GM12878 (cell line): ENCODE measurements at regions not wholly inside any gene's neighbourhood (a gene's known extent, or its start where the extent isn't known, plus 50 kb on each side); places are given as distances from the start of the nearest gene placed in this dataset.

Source experiments
- BHLHE40 ChIP-seq, 2 experiments: fragments of 450-650 bp in 1 of 2; IDR thresholded peaks; 2 replicates each; pipeline ENCODE4 v1.6.1; 2011 to 2017; ENCODE audit warnings: low read depth in 2 of 2, borderline replicate concordance in 1 of 2, improper control_type of control experiment in 1 of 2, low read length in 1 of 2, mild to moderate bottlenecking in 1 of 2
- CEBPB ChIP-seq, 2 experiments: fragments of 150-350 bp in 1 of 2; IDR thresholded peaks; 2 replicates each; pipeline ENCODE4 v1.6.1; 2012 to 2014; ENCODE audit warnings: low read depth in 2 of 2, low read length in 2 of 2, borderline replicate concordance in 1 of 2, inconsistent platforms in 1 of 2
- EZH2 ChIP-seq: IDR thresholded peaks from 2 replicates; pipeline ENCODE4 v1.6.1; 2012; ENCODE audit warnings: low read depth, mild to moderate bottlenecking, control low read depth, inconsistent platforms, low read length, borderline replicate concordance; ENCODE audit not compliant: control insufficient read depth
- IRF4 ChIP-seq: IDR thresholded peaks from 2 replicates; pipeline ENCODE4 v1.6.1; 2011; ENCODE audit warnings: low read depth, low read length
- MYC ChIP-seq: IDR thresholded peaks from 2 replicates; pipeline ENCODE4 v1.6.1; 2011; ENCODE audit warnings: mild to moderate bottlenecking, low read length, moderate library complexity, inconsistent platforms; ENCODE audit not compliant: insufficient read depth, insufficient replicate concordance, insufficient read length, severe bottlenecking
- NFYB ChIP-seq: IDR thresholded peaks from 2 replicates; pipeline ENCODE4 v1.6.1; 2011; ENCODE audit warnings: low read depth, mild to moderate bottlenecking, low read length, improper control_type of control experiment, moderate library complexity; ENCODE audit not compliant: insufficient read depth
- SMARCA5 ChIP-seq: fragments of 450-650 bp; IDR thresholded peaks from 2 replicates; pipeline ENCODE4 v1.6.1; 2017; ENCODE audit warnings: mild to moderate bottlenecking
- TCF7 ChIP-seq: IDR thresholded peaks from 2 replicates; pipeline ENCODE4 v1.6.1; 2014; ENCODE audit warnings: antibody characterized with exemption, borderline replicate concordance
- WRNIP1 ChIP-seq: IDR thresholded peaks from 2 replicates; pipeline ENCODE4 v1.6.1; 2011; ENCODE audit warnings: low read depth, low read length, improper control_type of control experiment, borderline replicate concordance
- ZNF207 ChIP-seq: fragments of 450-650 bp; IDR thresholded peaks from 2 replicates; pipeline ENCODE4 v1.6.1; 2014; ENCODE audit warnings: antibody characterized with exemption, mild to moderate bottlenecking, borderline replicate concordance
- ZNF622 ChIP-seq: fragments of 450-650 bp; IDR thresholded peaks from 2 replicates; pipeline ENCODE4 v1.6.1; 2017; ENCODE audit warnings: mild to moderate bottlenecking, inconsistent platforms
- TF ChIP-seq, protein P1 (sequence below): fragments of 450-650 bp; IDR thresholded peaks from 2 replicates; pipeline ENCODE4 v1.6.1; 2017; ENCODE audit warnings: low read depth, mild to moderate bottlenecking, moderate library complexity
- TF ChIP-seq, protein P2 (sequence below): fragments of 450-650 bp; IDR thresholded peaks from 2 replicates; pipeline ENCODE4 v1.6.1; 2016; ENCODE audit warnings: mild to moderate bottlenecking, moderate library complexity, borderline replicate concordance
- TF ChIP-seq, protein P3 (sequence below): fragments of 450-650 bp; IDR thresholded peaks from 2 replicates; pipeline ENCODE4 v1.6.1; 2017; ENCODE audit warnings: antibody characterized with exemption, mild to moderate bottlenecking, moderate library complexity

DNA sequence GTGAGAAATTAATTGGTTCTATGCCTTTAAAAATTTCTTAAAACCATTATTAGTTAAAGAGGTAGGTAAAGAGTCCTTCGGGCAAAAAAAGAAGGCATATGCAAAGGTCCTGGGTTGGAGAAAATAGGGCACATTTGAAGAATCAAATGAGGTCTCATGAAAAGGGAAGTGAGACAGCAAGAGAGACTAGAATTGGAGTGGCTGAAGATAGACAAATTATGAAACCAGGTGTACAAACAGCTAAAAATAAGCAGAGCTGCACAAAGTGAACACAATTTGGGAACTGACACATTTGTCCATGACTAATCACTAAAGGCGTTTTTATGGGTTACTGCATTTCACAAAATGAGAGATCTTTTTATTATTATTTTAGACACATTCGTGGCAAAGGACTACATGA lies 581.2 kb downstream of the PYDC2 start (continued):
- TF ChIP-seq IRF4 (peak; percentile 85), MYC (no peak), WRNIP1 (no peak), CEBPB (IDR thresholded peaks at IDR 0.05; ENCODE audit: borderline replicate concordance in 1 of 2, low read depth in 2 of 2, low read length in 2 of 2) (no peak), ZNF622 (no peak), NFYB (no peak), TCF7 (no peak), SMARCA5 (peak; percentile 62; the same call in 1 of the 2 replicates), EZH2 (no peak), BHLHE40 (IDR thresholded peaks at IDR 0.05; ENCODE audit: borderline replicate concordance in 1 of 2, low read depth in 2 of 2, low read length in 1 of 2) (peak in 1 of 2 experiments; percentile 44; a peak in 1 of 4 replicates), ZNF207 (no peak)
- TF ChIP-seq, protein P1, sequence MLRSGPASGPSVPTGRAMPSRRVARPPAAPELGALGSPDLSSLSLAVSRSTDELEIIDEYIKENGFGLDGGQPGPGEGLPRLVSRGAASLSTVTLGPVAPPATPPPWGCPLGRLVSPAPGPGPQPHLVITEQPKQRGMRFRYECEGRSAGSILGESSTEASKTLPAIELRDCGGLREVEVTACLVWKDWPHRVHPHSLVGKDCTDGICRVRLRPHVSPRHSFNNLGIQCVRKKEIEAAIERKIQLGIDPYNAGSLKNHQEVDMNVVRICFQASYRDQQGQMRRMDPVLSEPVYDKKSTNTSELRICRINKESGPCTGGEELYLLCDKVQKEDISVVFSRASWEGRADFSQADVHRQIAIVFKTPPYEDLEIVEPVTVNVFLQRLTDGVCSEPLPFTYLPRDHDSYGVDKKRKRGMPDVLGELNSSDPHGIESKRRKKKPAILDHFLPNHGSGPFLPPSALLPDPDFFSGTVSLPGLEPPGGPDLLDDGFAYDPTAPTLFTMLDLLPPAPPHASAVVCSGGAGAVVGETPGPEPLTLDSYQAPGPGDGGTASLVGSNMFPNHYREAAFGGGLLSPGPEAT = peak; percentile 79
- TF ChIP-seq, protein P2, sequence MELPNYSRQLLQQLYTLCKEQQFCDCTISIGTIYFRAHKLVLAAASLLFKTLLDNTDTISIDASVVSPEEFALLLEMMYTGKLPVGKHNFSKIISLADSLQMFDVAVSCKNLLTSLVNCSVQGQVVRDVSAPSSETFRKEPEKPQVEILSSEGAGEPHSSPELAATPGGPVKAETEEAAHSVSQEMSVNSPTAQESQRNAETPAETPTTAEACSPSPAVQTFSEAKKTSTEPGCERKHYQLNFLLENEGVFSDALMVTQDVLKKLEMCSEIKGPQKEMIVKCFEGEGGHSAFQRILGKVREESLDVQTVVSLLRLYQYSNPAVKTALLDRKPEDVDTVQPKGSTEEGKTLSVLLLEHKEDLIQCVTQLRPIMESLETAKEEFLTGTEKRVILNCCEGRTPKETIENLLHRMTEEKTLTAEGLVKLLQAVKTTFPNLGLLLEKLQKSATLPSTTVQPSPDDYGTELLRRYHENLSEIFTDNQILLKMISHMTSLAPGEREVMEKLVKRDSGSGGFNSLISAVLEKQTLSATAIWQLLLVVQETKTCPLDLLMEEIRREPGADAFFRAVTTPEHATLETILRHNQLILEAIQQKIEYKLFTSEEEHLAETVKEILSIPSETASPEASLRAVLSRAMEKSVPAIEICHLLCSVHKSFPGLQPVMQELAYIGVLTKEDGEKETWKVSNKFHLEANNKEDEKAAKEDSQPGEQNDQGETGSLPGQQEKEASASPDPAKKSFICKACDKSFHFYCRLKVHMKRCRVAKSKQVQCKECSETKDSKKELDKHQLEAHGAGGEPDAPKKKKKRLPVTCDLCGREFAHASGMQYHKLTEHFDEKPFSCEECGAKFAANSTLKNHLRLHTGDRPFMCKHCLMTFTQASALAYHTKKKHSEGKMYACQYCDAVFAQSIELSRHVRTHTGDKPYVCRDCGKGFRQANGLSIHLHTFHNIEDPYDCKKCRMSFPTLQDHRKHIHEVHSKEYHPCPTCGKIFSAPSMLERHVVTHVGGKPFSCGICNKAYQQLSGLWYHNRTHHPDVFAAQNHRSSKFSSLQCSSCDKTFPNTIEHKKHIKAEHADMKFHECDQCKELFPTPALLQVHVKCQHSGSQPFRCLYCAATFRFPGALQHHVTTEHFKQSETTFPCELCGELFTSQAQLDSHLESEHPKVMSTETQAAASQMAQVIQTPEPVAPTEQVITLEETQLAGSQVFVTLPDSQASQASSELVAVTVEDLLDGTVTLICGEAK = no peak
- TF ChIP-seq, protein P3, sequence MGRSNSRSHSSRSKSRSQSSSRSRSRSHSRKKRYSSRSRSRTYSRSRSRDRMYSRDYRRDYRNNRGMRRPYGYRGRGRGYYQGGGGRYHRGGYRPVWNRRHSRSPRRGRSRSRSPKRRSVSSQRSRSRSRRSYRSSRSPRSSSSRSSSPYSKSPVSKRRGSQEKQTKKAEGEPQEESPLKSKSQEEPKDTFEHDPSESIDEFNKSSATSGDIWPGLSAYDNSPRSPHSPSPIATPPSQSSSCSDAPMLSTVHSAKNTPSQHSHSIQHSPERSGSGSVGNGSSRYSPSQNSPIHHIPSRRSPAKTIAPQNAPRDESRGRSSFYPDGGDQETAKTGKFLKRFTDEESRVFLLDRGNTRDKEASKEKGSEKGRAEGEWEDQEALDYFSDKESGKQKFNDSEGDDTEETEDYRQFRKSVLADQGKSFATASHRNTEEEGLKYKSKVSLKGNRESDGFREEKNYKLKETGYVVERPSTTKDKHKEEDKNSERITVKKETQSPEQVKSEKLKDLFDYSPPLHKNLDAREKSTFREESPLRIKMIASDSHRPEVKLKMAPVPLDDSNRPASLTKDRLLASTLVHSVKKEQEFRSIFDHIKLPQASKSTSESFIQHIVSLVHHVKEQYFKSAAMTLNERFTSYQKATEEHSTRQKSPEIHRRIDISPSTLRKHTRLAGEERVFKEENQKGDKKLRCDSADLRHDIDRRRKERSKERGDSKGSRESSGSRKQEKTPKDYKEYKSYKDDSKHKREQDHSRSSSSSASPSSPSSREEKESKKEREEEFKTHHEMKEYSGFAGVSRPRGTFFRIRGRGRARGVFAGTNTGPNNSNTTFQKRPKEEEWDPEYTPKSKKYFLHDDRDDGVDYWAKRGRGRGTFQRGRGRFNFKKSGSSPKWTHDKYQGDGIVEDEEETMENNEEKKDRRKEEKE = no peak
